HuH-7 (cell line): ENCODE measurements at regions not wholly inside any gene's neighbourhood (a gene's known extent, or its start where the extent isn't known, plus 50 kb on each side); places are given as distances from the start of the nearest gene placed in this dataset.

Experiments used
- DNase-seq: peaks from one replicate; pipeline ENCODE4 v3.0.0; 2011; ENCODE audit warnings: low spot score

DNA sequence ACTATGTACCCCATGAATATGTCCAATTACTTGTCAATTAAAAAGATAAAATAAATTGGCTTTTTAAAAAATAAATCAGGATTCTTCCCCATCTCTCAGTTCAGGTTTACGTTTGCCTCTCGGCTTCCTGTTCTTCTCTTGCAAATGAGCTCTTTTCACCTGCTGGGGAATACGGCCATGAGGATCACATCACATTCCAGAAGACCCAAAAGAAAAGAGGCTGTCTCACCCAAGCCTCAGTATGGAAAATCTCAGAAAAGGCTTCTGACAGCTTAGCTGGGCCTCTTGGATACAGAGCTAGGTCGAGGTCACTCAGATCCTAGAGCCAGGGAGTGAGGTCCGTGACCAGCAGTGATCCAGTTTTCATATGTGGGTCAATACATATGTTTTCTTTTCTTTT is 171.2 kb upstream of the SDK2 start:
- DNase-seq = no peak

GRCh38 chr17:73819440-73820395 is 175.5 kb upstream of the SDK2 start:
- DNase-seq = no peak

DNA sequence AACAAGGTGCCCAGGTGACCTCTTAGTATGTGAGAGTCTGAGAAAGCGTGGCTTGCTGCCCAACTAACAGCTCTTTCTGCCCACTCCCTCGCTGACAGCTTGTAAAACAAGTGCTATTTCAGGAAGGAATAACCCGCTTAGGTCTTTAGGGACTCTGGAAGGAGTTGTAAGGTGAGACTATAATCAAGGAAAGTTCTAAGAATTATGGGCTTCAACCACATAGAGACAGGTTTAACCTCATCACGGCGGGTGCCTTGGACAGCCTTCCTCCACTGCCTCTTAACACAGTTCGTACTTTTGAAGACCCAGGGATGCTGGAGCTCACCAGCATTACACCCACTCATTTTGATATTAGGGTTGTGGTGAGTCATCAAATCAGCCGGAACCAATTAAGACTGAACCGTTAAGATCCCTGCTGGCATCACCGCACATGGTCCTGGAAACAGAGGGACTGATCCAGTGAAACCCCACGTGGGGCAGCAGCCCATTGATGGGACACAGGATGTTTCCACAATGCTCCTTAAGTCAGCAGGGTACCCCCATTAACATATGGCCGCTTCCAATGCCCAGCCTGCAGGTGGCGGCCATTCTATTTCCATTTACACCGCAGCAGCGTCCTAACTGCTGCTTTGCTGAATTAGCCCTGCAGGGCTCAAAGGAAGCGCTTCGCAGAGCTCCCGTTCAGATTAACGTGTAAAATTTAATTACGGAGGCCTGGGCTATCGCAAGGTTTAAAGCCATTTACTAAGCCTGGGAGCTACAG is 176.6 kb upstream of the SDK2 start:
- DNase-seq = no peak

- no peak for DNase-seq
Measured at GRCh38 chr17:73821665-73822064, 177.4 kb upstream of the SDK2 start.

DNA sequence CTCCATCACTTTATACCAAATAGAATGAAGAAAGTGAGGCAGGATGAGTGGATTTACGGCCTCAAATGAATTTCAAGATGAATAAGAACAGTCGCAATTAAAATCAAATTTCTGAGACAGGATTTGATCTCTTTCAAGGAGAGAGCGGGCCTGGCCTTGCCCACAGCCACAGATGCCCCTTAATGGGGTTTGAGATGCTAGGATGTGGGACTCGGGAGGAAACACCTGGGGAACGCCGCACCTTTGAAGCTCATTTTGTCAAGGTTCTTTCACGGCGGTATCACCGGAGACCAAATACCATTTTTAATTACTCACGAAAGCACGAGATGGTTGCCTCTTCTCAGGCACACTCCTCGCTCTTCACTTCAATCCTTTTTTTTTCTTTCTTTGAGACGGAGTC is 178.1 kb upstream of the SDK2 start:
- DNase-seq = no peak

GRCh38 chr17:73823684-73824083 is 179.4 kb upstream of the SDK2 start:
- no peak for DNase-seq

- no peak for DNase-seq
Measured at GRCh38 chr17:73824321-73824720, 180.1 kb upstream of the SDK2 start.

DNA sequence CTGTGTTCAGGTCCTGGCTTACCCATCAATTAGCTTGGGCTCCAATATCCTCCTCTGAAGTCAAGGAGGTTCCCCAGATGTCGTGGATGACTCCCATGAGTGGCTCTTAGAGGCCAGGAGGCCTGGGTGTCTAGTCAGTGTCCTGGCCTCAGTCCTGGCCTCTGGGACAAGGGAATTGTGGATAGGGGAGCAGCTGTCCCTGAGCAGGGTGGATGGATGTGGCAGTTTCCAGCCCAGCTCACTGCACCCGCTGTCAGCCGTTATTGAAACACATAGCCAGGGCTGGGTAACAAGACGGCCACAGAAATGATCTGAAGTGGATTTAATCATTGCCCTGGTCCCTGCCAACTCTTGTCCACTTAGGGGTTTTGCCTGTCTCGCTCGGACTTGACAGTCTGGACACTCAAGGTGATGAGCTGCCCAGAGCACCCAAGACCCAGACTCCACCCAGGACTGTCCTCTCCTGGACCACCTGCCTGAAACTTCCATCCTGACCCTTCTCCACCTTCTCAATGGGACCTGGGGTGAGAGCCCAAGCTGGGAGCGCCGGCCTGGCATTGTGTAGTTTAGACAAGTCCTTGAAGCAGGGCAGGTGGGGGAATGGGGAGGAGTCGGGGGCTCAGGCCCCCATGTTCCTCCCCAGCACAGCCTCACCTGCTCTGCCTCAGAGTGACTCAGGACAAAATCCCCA is 182.1 kb upstream of the SDK2 start:
- no peak for DNase-seq

- no peak for DNase-seq
Measured at GRCh38 chr17:73826872-73827228, 182.6 kb upstream of the SDK2 start.

GRCh38 chr17:73827627-73828291 is 183.5 kb upstream of the SDK2 start:
- peak; percentile 20 for DNase-seq

GRCh38 chr17:73829676-73830280 is 185.5 kb upstream of the SDK2 start:
- no peak for DNase-seq

GRCh38 chr17:73831699-73832098 is 187.5 kb upstream of the SDK2 start:
- no peak for DNase-seq

- no peak for DNase-seq
Measured at GRCh38 chr17:73833775-73834488, 189.7 kb upstream of the SDK2 start.

- DNase-seq = no peak
Measured at GRCh38 chr17:73834684-73835343, 190.6 kb upstream of the SDK2 start.

GRCh38 chr17:73835605-73836004 is 191.4 kb upstream of the SDK2 start:
- no peak for DNase-seq

- no peak for DNase-seq
Measured at GRCh38 chr17:73838815-73839214, 194.6 kb upstream of the SDK2 start.

- DNase-seq = no peak
Measured at GRCh38 chr17:73840829-73841228, 196.6 kb upstream of the SDK2 start.

- peak; percentile 47 for DNase-seq
Measured at GRCh38 chr17:73841431-73842060, 197.3 kb upstream of the SDK2 start.

DNA sequence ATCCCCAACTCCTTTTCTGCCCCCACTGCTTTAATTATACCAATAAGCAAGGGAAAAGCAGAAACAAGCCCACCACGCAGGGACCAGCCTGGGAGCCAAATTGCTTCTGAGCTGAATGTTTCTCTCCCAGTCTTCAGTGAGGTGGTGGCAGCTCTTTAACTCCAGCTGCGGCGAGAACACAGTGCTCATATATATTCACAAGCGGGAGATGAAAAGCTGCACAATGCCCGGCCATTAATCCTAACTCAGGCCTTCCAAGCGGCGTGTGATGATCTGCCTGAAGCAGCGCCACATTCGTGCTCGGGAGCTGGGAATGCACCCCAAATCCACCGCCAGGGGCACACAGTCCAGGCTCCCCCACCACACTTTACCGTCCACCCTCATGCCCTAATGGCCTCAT is 203.7 kb upstream of the SDK2 start:
- no peak for DNase-seq

GRCh38 chr17:73850426-73850825 is 206.2 kb upstream of the SDK2 start:
- no peak for DNase-seq
